HEK293T (cell line): ENCODE measurements at regions not wholly inside any gene's neighbourhood (a gene's known extent, or its start where the extent isn't known, plus 50 kb on each side); places are given as distances from the start of the nearest gene placed in this dataset.

ENCODE experiments used
- CTCF ChIA-PET: fragments of 350-600 bp; formaldehyde crosslinking; extraction: SDS; loops from one replicate; lab custom pipeline; 2021; ENCODE audit warnings: antibody characterized with exemption, inconsistent platforms; lab: Yijun Ruan, JAX
- POLR2A ChIA-PET: fragments of 350-600 bp; formaldehyde crosslinking; extraction: SDS; loops from one replicate; lab custom pipeline; 2020; ENCODE audit warnings: antibody characterized with exemption, inconsistent platforms; lab: Yijun Ruan, JAX
- DNase-seq: peaks from one replicate; pipeline ENCODE4 v3.0.0; 2012; ENCODE audit warnings: mixed read lengths; ENCODE audit errors: extremely low spot score
- ARNT ChIP-seq: fragments of 450-650 bp; IDR thresholded peaks from 2 replicates; pipeline ENCODE4 v1.6.1; 2017; ENCODE audit warnings: mild to moderate bottlenecking
- BHLHE40 ChIP-seq: fragments of 450-650 bp; IDR thresholded peaks from 2 replicates; pipeline ENCODE4 v1.6.1; 2016; ENCODE audit warnings: mild to moderate bottlenecking, moderate library complexity, borderline replicate concordance
- CTBP1 ChIP-seq: fragments of 450-650 bp; IDR thresholded peaks from 2 replicates; pipeline ENCODE4 v1.6.1; 2016; ENCODE audit warnings: borderline replicate concordance
- ELF4 ChIP-seq: fragments of 450-650 bp; IDR thresholded peaks from 2 replicates; pipeline ENCODE4 v1.6.1; 2017; ENCODE audit warnings: antibody characterized with exemption
- FOXA1 ChIP-seq: fragments of 450-650 bp; IDR thresholded peaks from 2 replicates; pipeline ENCODE4 v1.6.1; 2016; ENCODE audit warnings: mild to moderate bottlenecking
- FOXK2 ChIP-seq: fragments of 450-650 bp; IDR thresholded peaks from 2 replicates; pipeline ENCODE4 v1.6.1; 2016; ENCODE audit warnings: mild to moderate bottlenecking
- FOXM1 ChIP-seq: fragments of 450-650 bp; IDR thresholded peaks from 2 replicates; pipeline ENCODE4 v1.6.1; 2017; ENCODE audit warnings: mild to moderate bottlenecking, borderline replicate concordance
- HDGF ChIP-seq: fragments of 450-650 bp; IDR thresholded peaks from 2 replicates; pipeline ENCODE4 v1.6.1; 2017; ENCODE audit warnings: antibody characterized with exemption, borderline replicate concordance
- L3MBTL2 ChIP-seq: fragments of 450-650 bp; conservative IDR thresholded peaks from 2 replicates; pipeline ENCODE4 v1.6.1; 2016; ENCODE audit warnings: mild to moderate bottlenecking
- LEF1 ChIP-seq: fragments of 450-650 bp; IDR thresholded peaks from 2 replicates; pipeline ENCODE4 v1.6.1; 2017; ENCODE audit warnings: mild to moderate bottlenecking, borderline replicate concordance
- NFRKB ChIP-seq: fragments of 450-650 bp; IDR thresholded peaks from 2 replicates; pipeline ENCODE4 v1.6.1; 2016; ENCODE audit warnings: mild to moderate bottlenecking, moderate library complexity
- PKNOX1 ChIP-seq: fragments of 450-650 bp; IDR thresholded peaks from 2 replicates; pipeline ENCODE4 v1.6.1; 2016
- SP1 ChIP-seq: fragments of 450-650 bp; IDR thresholded peaks from 2 replicates; pipeline ENCODE4 v1.6.1; 2017
- SUZ12 ChIP-seq: fragments of 450-650 bp; IDR thresholded peaks from 2 replicates; pipeline ENCODE4 v1.6.1; 2016; ENCODE audit warnings: mild to moderate bottlenecking
- TARDBP ChIP-seq: fragments of 450-650 bp; IDR thresholded peaks from 2 replicates; pipeline ENCODE4 v1.6.1; 2016
- ZNF384 ChIP-seq: fragments of 450-650 bp; IDR thresholded peaks from 2 replicates; pipeline ENCODE4 v1.6.1; 2016

- TF ChIP-seq LEF1: no peak
- no peak for TF ChIP-seq L3MBTL2
- no peak for TF ChIP-seq NFRKB
- TF ChIP-seq SUZ12: no peak
- no peak for TF ChIP-seq ZNF384
- TF ChIP-seq CTBP1: no peak
- no peak for TF ChIP-seq FOXM1
- TF ChIP-seq ELF4: no peak
- no peak for TF ChIP-seq FOXA1
- no peak for TF ChIP-seq SP1
- ChIA-PET POLR2A (no interaction called here), CTCF (no interaction called here)
- no peak for DNase-seq
These were observed 250.1 kb upstream of the SATB1 start for GRCh38 chr3:18675197-18675596.

GRCh38 chr3:18672561-18672960 lies 247.4 kb upstream of the SATB1 start:
- ChIA-PET CTCF (no interaction called here), POLR2A (no interaction called here)
- TF ChIP-seq L3MBTL2 (no peak), FOXK2 (no peak), HDGF (no peak), ELF4 (no peak), LEF1 (no peak), CTBP1 (no peak), PKNOX1 (no peak), NFRKB (no peak), SP1 (no peak), SUZ12 (no peak), ARNT (no peak), BHLHE40 (no peak), FOXA1 (no peak), ZNF384 (no peak)
- no peak for DNase-seq

GRCh38 chr3:18670759-18671158 lies 245.6 kb upstream of the SATB1 start:
- POLR2A ChIA-PET: no interaction called here

GRCh38 chr3:18669374-18669773 lies 244.2 kb upstream of the SATB1 start:
- POLR2A ChIA-PET: no interaction called here
- DNase-seq: no peak
- CTCF ChIA-PET: no interaction called here
- TF ChIP-seq TARDBP (no peak), SP1 (no peak), NFRKB (no peak), HDGF (no peak), FOXM1 (no peak), ELF4 (no peak), SUZ12 (no peak), BHLHE40 (no peak), L3MBTL2 (no peak), ZNF384 (no peak), FOXK2 (no peak), FOXA1 (no peak), CTBP1 (no peak), ARNT (no peak), LEF1 (no peak), PKNOX1 (no peak)

More at GRCh38 chr3:18670759-18671158, 245.6 kb upstream of the SATB1 start:
- CTCF ChIA-PET: no interaction called here
- no peak for DNase-seq
- TF ChIP-seq BHLHE40: no peak
- no peak for TF ChIP-seq HDGF
- no peak for TF ChIP-seq LEF1
- no peak for TF ChIP-seq FOXM1
- TF ChIP-seq ARNT: no peak
- TF ChIP-seq SUZ12: no peak
- no peak for TF ChIP-seq NFRKB
- TF ChIP-seq CTBP1: no peak
- no peak for TF ChIP-seq L3MBTL2
- TF ChIP-seq FOXK2: no peak
- no peak for TF ChIP-seq FOXA1

GRCh38 chr3:18667552-18667951 lies 242.4 kb upstream of the SATB1 start:
- CTCF ChIA-PET: interaction anchor here (0.6 kb wide), 1 partner anchor 1665 kb away, joined by 3 read pairs; no protein-coding TSS in a partner anchor
- DNase-seq: no peak
- POLR2A ChIA-PET: no interaction called here
- TF ChIP-seq ZNF384: no peak
- TF ChIP-seq FOXK2: no peak
- no peak for TF ChIP-seq CTBP1
- TF ChIP-seq FOXM1: no peak
- no peak for TF ChIP-seq ARNT
- TF ChIP-seq FOXA1: no peak
- no peak for TF ChIP-seq BHLHE40
- TF ChIP-seq SP1: no peak
- TF ChIP-seq LEF1: no peak
- no peak for TF ChIP-seq ELF4
- TF ChIP-seq HDGF: no peak
- TF ChIP-seq SUZ12: no peak
- no peak for TF ChIP-seq TARDBP
- no peak for TF ChIP-seq PKNOX1
- TF ChIP-seq NFRKB: no peak
- TF ChIP-seq L3MBTL2: no peak

- CTCF ChIA-PET: interaction anchor here (0.6 kb wide), 1 partner anchor 1666 kb away, joined by 3 read pairs; no protein-coding TSS in a partner anchor
- DNase-seq: no peak
- POLR2A ChIA-PET: no interaction called here
- no peak for TF ChIP-seq SUZ12
- TF ChIP-seq NFRKB: no peak
- TF ChIP-seq FOXM1: no peak
- TF ChIP-seq TARDBP: no peak
- no peak for TF ChIP-seq FOXK2
These were observed 241.5 kb upstream of the SATB1 start for GRCh38 chr3:18666655-18667054.
